Erythroblast (primary cell): ENCODE measurements at regions not wholly inside any gene's neighbourhood (a gene's known extent, or its start where the extent isn't known, plus 50 kb on each side); places are given as distances from the start of the nearest gene placed in this dataset.

Experiments used
- GATA1 ChIP-seq: IDR thresholded peaks from 2 replicates; pipeline ENCODE4 v1.6.1; 2011; ENCODE audit warnings: low read depth, mild to moderate bottlenecking, control low read depth, low read length, moderate library complexity
- POLR2A ChIP-seq: IDR thresholded peaks from 2 replicates; pipeline ENCODE4 v1.6.1; 2011; ENCODE audit warnings: mild to moderate bottlenecking, low read length

DNA sequence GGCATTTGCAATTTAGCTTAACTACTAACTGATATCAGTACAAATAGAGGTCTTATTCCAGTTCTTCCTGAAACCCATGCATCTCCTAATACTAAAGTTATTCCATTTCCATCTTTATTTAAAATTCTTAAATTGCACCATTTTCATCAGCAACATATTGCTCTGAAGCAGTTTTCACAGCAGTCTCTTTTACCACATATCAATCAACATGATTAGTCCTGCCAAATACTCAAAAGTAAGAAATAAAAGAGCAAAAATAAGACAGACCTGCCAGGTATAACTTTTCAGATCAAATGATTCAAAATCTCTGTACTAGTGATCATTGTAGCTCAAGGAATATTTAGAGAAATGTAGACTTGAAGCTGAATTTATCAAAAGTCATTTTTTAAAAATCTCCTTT, 141.7 kb downstream of the SLITRK1 start:
- TF ChIP-seq POLR2A (no peak), GATA1 (no peak)
